HT-29 (cell line): ENCODE measurements at regions not wholly inside any gene's neighbourhood (a gene's known extent, or its start where the extent isn't known, plus 50 kb on each side); places are given as distances from the start of the nearest gene placed in this dataset.
A peak's percentile ranks its signal among the peaks of the same experiment; 100 is the strongest.

Source experiments
- DNase-seq: peaks from one replicate; pipeline ENCODE4 v3.0.0-alpha.2; 2015; ENCODE audit warnings: low spot score

- no peak for DNase-seq
Observed at GRCh38 chr7:138254444-138254843, 178.2 kb downstream of the AKR1D1 start.

- DNase-seq, result no peak
Observed at GRCh38 chr7:138257459-138258196, 181.4 kb downstream of the AKR1D1 start.

- no peak for DNase-seq
Observed at GRCh38 chr7:138258197-138258559, 181.9 kb downstream of the AKR1D1 start.

- no peak for DNase-seq
Observed at GRCh38 chr7:138259675-138260074, 183.4 kb downstream of the AKR1D1 start.

GRCh38 chr7:138267934-138268333 is 191.7 kb downstream of the AKR1D1 start:
- no peak for DNase-seq

GRCh38 chr7:138276891-138277290 is 183.2 kb upstream of the TRIM24 start:
- DNase-seq, result no peak

- DNase-seq, result no peak
Observed at GRCh38 chr7:138278601-138279000, 181.5 kb upstream of the TRIM24 start.

- no peak for DNase-seq
Observed at GRCh38 chr7:138282997-138283396, 177.1 kb upstream of the TRIM24 start.

- no peak for DNase-seq
Observed at GRCh38 chr7:138285129-138285528, 174.9 kb upstream of the TRIM24 start.

- DNase-seq, result no peak
Observed at GRCh38 chr7:138286846-138287245, 173.2 kb upstream of the TRIM24 start.

GRCh38 chr7:138287549-138287948 is 172.5 kb upstream of the TRIM24 start:
- no peak for DNase-seq

GRCh38 chr7:138289082-138289481 is 171.0 kb upstream of the TRIM24 start:
- no peak for DNase-seq

- DNase-seq, result no peak
Observed at GRCh38 chr7:138289864-138290263, 170.2 kb upstream of the TRIM24 start.

- DNase-seq, result no peak
Observed at GRCh38 chr7:138292951-138293350, 167.1 kb upstream of the TRIM24 start.

- no peak for DNase-seq
Observed at GRCh38 chr7:138295049-138295637, 164.9 kb upstream of the TRIM24 start.

GRCh38 chr7:138297526-138297925 is 162.5 kb upstream of the TRIM24 start:
- no peak for DNase-seq

- no peak for DNase-seq
Observed at GRCh38 chr7:138299066-138299465, 161.0 kb upstream of the TRIM24 start.

GRCh38 chr7:138303230-138304070 is 156.6 kb upstream of the TRIM24 start:
- no peak for DNase-seq

GRCh38 chr7:138304071-138304320 is 156.1 kb upstream of the TRIM24 start:
- peak; percentile 34 for DNase-seq

GRCh38 chr7:138307633-138308032 is 152.4 kb upstream of the TRIM24 start:
- no peak for DNase-seq

- DNase-seq, result no peak
Observed at GRCh38 chr7:138308136-138308535, 151.9 kb upstream of the TRIM24 start.

GRCh38 chr7:138309186-138309585 is 150.9 kb upstream of the TRIM24 start:
- no peak for DNase-seq

GRCh38 chr7:138313829-138314178 is 146.3 kb upstream of the TRIM24 start:
- no peak for DNase-seq
